OCI-LY1 (cell line): ENCODE measurements at regions not wholly inside any gene's neighbourhood (a gene's known extent, or its start where the extent isn't known, plus 50 kb on each side); places are given as distances from the start of the nearest gene placed in this dataset.

Experiments used
- CTCF ChIP-seq: fragments of 200-600 bp; sonication (generic), shearing (Covaris generic); IDR thresholded peaks from 2 replicates; pipeline ENCODE4 v1.5.1; 2017; ENCODE audit warnings: mild to moderate bottlenecking, antibody characterized with exemption, low read length, moderate library complexity, mixed read lengths
- EZH2 ChIP-seq: fragments of 200-600 bp; sonication (generic), shearing (Covaris generic); IDR thresholded peaks from 2 replicates; pipeline ENCODE4 v1.8.0; 2017; ENCODE audit warnings: borderline replicate concordance, mixed run types, mild to moderate bottlenecking, antibody characterized with exemption, low read length, moderate library complexity, mixed read lengths

- no peak for TF ChIP-seq CTCF
- no peak for TF ChIP-seq EZH2
Measured at GRCh38 chr9:87063871-87064270, 116.6 kb upstream of the GAS1 start.
